ENCODE measurements at regions not wholly inside any gene's neighbourhood (a gene's known extent, or its start where the extent isn't known, plus 50 kb on each side); places are given as distances from the start of the nearest gene placed in this dataset.

- 60 to 76% methylated on average over 2 of the region's 2 CpGs for WGBS, 2 donors
- no peak for DNase-seq
- no peak for TF ChIP-seq POLR2A (IDR thresholded peaks at IDR 0.05)
- TF ChIP-seq, protein P1, sequence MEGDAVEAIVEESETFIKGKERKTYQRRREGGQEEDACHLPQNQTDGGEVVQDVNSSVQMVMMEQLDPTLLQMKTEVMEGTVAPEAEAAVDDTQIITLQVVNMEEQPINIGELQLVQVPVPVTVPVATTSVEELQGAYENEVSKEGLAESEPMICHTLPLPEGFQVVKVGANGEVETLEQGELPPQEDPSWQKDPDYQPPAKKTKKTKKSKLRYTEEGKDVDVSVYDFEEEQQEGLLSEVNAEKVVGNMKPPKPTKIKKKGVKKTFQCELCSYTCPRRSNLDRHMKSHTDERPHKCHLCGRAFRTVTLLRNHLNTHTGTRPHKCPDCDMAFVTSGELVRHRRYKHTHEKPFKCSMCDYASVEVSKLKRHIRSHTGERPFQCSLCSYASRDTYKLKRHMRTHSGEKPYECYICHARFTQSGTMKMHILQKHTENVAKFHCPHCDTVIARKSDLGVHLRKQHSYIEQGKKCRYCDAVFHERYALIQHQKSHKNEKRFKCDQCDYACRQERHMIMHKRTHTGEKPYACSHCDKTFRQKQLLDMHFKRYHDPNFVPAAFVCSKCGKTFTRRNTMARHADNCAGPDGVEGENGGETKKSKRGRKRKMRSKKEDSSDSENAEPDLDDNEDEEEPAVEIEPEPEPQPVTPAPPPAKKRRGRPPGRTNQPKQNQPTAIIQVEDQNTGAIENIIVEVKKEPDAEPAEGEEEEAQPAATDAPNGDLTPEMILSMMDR (IDR thresholded peaks at IDR 0.05), result no peak
- Histone ChIP-seq H3K4me3 (no peak overlapping the region), H3K9me3 (no peaks in the 10 kb centered on the region), H3K4me1 (no peaks in the 10 kb centered on the region), H3K27me3 (no peaks in the 10 kb centered on the region), H3K27ac (no peak overlapping the region), H3K36me3 (ENCODE audit: low read depth, missing control alignments) (no peaks in the 10 kb centered on the region)
- intact Hi-C loops (cut with DNase I; ENCODE audit: low total_unique reads), result no loop called here
Measured at GRCh38 chr16:5635331-5635730, 537.7 kb upstream of the EEF2KMT start.

GRCh38 chr16:5634666-5635180 is 537.1 kb upstream of the EEF2KMT start:
- TF ChIP-seq POLR2A (IDR thresholded peaks at IDR 0.05), result no peak
- TF ChIP-seq, protein P1 (IDR thresholded peaks at IDR 0.05), result no peak
- Histone ChIP-seq H3K4me1 (no peaks in the 10 kb centered on the region), H3K27me3 (no peaks in the 10 kb centered on the region), H3K9me3 (no peaks in the 10 kb centered on the region), H3K36me3 (ENCODE audit: low read depth, missing control alignments) (no peaks in the 10 kb centered on the region), H3K4me3 (no peak overlapping the region), H3K27ac (no peak overlapping the region)
- intact Hi-C loops (cut with DNase I; ENCODE audit: low total_unique reads), result no loop called here
- peak; percentile 29 for DNase-seq
- WGBS, 2 donors, result 43 to 56% methylated on average over 2 of the region's 2 CpGs

- Histone ChIP-seq H3K4me3 (no peak overlapping the region), H3K27ac (no peak overlapping the region), H3K9me3 (no peaks in the 10 kb centered on the region), H3K36me3 (ENCODE audit: low read depth, missing control alignments) (no peaks in the 10 kb centered on the region), H3K27me3 (no peaks in the 10 kb centered on the region), H3K4me1 (no peaks in the 10 kb centered on the region)
- TF ChIP-seq, protein P1 (IDR thresholded peaks at IDR 0.05), result peak in 1 of 3 experiments; percentile 38
- TF ChIP-seq POLR2A (IDR thresholded peaks at IDR 0.05), result no peak
- DNase-seq, result no peak
- WGBS, 2 donors, result 34 to 39% methylated on average over 5 of the region's 5 CpGs
- intact Hi-C loops (cut with DNase I; ENCODE audit: low total_unique reads), result no loop called here
Measured at GRCh38 chr16:5633845-5634440, 536.3 kb upstream of the EEF2KMT start.

DNA sequence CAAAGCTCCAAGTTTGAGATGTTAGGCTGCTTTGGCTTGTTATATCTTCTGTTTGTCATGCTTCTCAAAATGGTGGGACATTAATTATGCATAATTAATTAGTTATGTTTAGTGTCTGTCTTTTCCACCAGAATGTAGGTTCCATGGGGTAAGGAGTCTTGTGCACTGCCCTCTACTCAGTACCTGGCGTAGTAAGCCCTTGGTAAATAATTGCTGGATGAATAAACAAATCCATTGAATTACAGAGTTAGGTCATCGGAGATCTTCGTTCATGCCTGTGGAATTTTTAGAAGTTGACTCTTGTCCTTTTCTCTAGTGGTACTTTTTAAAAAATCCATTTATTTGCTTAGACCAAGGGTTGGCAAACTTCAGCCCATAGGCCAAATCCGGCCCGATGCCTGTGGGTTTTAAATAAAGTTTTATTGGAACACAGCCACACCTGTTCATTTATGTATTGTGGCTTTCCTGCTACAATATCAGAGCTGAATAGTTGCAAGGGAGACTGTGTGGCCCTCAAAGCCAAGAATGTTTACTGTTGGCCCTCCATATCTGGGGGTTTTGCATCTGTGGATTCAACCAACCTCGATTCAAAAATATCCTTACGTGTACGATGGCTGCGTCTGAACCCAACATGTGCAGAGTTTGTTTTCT is 524.8 kb upstream of the EEF2KMT start:
- H3K4me3 ChIP-seq, result no peak overlapping the region
- H3K9me3 ChIP-seq, result no peaks in the 10 kb centered on the region
- no peak for DNase-seq
- no peaks in the 10 kb centered on the region for H3K4me1 ChIP-seq
- 92 to 94% methylated on average over 9 of the region's 9 CpGs for WGBS, 2 donors
- no peaks in the 10 kb centered on the region for H3K36me3 ChIP-seq (ENCODE audit: low read depth, missing control alignments)
- intact Hi-C loops (cut with DNase I; ENCODE audit: low total_unique reads), result no loop called here
- H3K27ac ChIP-seq, result no peak overlapping the region
- H3K27me3 ChIP-seq, result no peaks in the 10 kb centered on the region
- TF ChIP-seq POLR2A (IDR thresholded peaks at IDR 0.05), result no peak
- TF ChIP-seq, protein P1 (IDR thresholded peaks at IDR 0.05), result no peak
